RCC 7860 (cell line): ENCODE measurements at regions not wholly inside any gene's neighbourhood (a gene's known extent, or its start where the extent isn't known, plus 50 kb on each side); places are given as distances from the start of the nearest gene placed in this dataset.
"Not testable (repeated sequence)": the region's sequence is repeated elsewhere in the genome, so short reads cannot be mapped to it uniquely, and the experiment has no call there.

Experiments
- DNase-seq: peaks from one replicate; pipeline ENCODE4 v3.0.0-alpha.2; 2015; ENCODE audit warnings: low spot score
- FAIRE-seq: peaks from 2 replicates; lab custom pipeline; 2012; peaks lifted over from hg19 to GRCh38; lab: Jason Lieb, UNC

DNA sequence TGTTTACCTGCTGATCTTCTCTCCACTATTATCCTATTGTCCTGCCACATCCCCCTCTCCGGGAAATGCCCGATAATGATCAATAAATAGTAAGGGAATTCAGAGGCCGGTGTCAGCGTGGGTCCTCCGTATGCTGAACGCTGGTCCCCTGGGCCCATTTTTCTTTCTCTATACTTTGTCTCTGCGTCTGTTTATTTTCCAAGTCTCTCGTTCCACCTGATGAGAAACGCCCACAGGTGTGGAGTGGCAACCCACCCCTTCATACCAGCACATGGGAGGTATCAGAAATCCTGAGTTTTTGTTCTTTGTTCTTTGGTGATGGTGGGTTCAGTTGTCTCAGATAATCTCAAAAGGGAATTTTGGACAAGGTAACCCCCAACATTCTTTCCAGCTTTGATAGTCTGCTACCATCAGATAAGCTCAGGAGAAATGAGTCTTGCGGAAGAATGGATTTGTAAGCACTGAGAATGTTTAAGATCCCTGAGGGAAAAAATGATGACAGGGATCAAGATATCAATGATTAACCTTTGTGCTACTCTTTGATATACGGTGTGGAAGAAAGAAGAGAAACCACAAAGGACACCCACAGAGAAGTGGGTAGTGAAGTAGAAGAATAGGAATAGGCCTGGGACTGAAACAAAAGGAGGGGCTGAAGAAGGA lies 117.9 kb downstream of the CEP44 start:
- FAIRE-seq = peak; percentile 98

DNA sequence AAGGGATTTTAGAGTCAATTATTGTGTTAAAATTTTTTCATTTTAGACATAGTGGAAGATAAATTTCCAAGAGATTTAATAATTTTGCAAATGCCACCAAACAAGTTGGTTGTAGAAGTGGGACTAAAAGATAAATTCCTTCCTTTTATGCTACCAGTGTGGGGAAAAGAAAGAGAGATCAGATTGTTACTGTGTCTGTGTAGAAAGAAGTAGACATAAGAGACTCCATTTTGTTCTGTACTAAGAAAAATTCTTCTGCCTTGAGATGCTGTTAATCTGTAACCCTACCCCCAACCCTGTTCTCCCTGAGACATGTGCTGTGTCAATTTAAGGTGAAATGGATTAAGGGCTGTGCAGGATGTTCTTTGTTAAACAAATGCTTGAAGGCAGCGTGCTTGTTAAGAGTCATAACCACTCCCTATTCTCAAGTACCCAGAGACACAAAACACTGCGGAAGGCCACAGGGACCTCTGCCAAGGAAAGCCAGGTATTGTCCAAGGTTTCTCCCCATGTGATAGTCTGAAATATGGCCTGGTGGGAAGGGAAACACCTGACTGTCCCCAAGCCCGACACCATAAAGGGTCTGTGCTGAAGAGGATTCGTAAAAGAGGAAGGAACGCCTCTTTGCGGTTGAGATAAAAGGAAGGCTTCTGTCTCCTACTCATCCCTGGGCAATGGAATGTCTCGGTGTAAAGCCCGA lies 117.0 kb downstream of the CEP44 start:
- peak; percentile 74 for FAIRE-seq
- peak; percentile 76 for DNase-seq

More for the DNA sequence above, 117.9 kb downstream of the CEP44 start:
- peak; percentile 94 for DNase-seq

DNA sequence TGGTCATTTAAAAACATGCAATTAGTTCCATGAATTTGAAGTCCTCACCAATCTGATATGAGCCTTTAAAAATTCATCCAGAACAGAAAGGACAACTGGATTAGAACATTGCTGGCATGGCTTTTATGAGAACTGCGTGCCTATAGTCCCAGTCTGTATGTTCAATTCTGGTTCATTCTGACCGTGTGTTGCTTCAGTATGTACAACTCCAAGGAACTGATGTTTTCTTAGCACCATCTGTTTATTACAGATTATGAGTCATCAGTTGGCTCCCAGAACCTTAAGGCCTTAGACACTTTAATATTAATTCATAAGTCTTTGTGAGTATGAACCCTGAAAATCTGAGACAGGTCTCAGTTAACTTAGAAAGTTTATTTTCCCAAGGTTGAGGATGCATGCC lies 115.0 kb downstream of the CEP44 start:
- DNase-seq = no peak
- no peak for FAIRE-seq

DNA sequence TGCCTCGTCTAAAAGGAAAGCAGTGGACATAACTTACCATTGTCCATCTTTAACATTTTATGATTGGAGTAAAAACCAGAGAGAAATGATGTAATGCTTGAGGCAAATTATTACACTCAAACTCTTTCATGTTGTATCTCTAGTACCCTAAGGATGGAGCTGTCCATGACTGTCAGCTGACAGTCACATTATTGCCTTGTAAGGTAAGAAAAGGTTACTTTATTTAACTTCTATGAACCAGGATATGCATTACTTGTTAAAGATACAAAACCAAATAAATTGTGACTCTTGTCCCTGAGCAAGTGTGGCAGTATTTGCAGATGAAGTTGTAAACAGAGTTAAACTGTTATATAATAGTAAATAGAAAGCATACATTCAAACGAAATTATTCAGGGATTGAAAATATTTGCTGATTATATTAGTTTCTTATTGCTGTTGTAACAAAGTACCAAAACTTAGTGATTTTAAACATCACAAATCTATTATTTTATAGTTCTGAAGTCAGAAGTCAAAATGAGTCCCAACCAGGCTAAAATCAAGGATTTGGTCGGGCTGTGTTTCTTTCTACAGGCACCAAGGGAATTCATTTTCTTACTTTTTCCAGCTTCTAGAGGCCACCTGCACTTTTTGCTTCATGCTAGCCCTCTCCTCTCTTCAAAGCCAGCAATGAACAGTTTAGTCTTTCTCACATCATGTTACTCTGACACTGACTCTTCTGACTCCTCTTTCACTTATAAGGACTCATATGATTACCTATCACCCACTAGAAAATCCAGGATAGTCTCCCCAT lies 113.8 kb downstream of the CEP44 start:
- FAIRE-seq = no peak
- no peak for DNase-seq

DNA sequence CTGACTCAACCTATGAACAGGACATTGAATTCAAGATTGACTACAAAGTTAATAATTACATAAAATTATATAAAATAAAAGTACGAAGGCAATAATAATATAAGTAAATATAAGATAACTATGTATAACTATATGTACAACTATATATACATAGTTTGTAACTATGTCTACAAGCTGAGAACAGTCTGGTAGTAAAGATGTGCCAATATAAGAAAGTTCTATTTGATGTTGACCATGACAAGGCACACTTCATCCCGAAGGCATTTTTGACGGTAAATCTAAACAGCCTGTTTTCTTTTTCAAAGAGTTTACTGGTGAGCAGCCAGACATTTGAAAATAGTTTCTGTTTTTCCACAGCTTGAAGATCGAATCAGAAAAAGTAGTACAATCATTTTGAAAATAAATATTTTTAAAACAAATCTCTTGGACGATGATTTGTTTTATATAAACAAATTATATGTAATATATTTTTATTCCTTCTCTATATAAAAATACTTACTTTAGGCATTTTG lies 112.9 kb downstream of the CEP44 start:
- FAIRE-seq (no peak), DNase-seq (no peak)

DNA sequence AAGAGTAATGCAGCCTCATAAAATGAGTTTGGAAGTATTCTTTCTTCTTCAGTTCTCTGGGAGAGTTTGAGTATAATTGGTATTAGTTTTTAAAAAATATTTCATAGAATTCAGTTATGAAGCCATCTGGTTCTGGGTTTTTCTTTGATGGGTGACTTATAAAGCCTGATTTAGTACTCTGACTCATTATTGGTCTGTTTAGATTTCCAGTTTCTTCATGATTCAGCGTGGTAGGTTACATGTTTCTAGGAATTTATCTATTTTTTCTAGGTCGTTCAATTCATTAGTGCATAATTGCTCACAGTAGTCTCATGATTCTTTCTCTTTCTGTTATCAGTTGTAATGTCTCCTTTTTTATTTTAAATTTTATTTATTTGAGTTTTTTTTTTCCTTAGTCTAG lies 111.2 kb downstream of the CEP44 start:
- FAIRE-seq (peak; percentile 87), DNase-seq (peak; percentile 61)

DNA sequence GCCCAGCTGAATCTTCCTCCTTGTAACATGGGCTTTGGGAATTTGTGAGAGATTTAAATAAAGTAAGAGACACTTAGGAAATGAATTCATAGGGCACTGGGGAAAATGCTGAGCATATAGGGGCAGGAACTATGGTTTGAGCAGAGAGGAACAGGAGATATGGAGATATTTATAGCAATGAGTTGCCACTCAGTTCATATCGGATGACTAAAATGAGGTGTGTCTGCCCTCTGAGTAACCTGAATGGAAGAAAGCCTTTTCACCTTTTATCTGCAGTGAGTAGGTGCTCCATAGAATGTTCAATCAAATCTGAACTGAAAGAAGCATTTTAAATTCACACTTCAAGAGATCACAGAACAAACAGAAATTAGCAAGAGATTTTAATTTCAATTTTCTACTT lies 105.7 kb downstream of the CEP44 start:
- no peak for FAIRE-seq
- DNase-seq = no peak

DNA sequence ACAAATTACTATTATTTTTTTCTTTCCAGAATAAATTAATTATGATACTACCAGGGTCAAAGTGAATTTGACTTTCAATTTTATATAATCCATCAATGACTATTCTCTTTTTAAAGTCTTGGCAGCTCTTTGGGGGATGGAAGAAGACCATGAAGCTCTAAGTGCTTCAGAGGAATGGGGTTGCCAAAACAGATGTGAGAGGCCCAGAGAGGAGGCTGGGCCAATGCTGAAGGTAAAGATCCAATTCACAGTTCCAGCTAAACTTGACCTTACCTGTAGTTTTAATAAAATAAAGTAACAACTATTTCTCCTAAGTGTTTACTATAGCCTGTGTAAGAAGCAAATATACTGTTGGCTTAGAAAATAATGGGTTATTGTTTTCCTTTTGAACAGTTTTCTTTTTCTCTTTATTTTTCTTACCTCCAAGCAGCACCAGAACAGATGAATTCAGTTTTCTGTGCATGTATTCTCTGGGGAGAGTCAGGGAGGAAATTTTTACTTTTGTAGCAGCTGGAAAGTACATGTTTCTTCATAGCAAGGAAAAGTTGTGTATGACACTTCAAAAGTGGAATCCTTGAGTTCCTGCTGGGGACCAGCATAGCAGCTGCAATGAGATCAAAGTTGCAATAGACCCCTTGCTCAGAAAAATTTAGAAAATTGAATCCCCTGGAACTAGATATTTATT lies 104.9 kb downstream of the CEP44 start:
- DNase-seq (no peak), FAIRE-seq (no peak)

DNA sequence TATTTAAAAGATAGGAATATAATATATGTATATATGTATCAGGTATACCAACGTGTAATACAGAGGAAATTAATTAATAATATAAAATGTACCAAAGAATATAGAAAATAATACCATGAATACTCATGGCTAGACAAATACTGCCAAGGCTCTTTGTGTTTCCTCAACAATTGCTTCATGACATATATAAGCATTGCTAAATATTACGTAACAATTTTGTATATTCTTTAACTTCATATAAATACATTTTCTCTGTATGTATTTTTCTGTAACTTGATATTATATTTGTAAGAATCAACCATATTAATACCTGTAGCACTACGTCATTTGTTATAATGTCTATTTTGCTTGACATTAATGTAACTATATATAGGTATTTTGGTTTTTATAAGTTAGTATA lies 104.0 kb downstream of the CEP44 start:
- FAIRE-seq (no peak), DNase-seq (no peak)

DNA sequence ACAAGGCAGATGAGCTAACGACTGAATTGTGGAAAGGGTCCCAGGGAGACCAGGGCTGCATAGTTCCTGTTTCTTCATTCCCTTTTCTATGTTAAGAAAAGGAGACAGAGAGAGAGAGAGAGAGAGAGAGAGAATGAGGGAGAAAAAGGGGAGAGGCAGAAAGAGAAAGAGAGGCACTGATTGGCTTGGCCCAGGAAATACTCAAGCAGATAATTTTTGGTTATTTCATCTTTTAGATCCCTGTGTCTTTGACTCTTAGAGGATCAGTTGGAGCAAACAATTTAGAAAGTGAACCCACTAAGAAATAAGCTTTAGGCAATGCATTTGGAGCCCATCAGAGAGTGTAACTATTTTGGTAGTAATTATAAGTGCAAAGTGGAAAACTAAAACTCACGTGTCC lies 103.4 kb downstream of the CEP44 start:
- DNase-seq (no peak), FAIRE-seq (no peak)

DNA sequence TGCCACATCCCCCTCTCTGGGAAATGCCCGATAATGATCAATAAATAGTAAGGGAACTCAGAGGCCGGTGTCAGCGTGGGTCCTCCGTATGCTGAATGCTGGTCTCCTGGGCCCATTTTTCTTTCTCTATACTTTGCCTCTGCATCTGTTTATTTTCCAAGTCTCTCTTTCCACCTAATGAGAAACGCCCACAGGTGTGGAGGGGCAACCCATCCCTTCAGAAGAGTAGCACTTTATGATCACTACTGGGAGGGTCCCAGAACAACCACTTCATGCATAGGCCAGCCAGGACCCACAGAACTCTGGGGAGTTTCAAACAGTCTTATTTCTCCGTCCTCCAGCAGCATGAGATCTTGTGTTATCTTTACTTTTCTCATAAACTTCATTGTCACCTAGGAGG lies 100.1 kb downstream of the CEP44 start:
- FAIRE-seq (no peak), DNase-seq (no peak)

DNA sequence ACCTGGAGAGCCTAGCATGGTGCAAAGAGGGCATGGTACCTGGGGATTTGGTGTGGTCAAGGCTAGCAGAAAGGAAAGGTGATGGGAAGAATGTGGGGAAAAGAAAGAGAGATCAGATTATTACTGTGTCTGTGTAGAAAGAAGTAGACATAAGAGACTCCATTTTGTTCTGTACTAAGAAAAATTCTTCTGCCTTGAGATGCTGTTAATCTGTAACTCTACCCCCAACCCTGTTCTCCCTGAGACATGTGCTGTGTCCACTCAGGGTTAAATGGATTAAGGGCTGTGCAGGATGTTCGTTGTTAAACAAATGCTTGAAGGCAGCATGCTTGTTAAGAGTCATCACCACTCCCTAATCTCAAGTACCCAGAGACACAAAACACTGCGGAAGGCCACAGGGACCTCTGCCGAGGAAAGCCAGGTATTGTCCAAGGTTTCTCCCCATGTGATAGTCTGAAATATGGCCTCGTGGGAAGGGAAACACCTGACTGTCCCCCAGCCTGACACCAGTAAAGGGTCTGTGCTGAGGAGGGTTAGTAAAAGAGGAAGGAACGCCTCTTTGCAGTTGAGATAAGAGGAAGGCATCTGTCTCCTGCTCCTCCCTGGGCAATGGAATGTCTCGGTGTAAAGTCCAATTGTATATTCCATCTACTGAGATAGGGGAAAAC lies 99.4 kb downstream of the CEP44 start:
- not testable (repeated sequence) for DNase-seq, FAIRE-seq
